SK-N-SH (cell line): ENCODE measurements at regions not wholly inside any gene's neighbourhood (a gene's known extent, or its start where the extent isn't known, plus 50 kb on each side); places are given as distances from the start of the nearest gene placed in this dataset.

Experiments
- CTCF ChIA-PET: fragments of 300-600, 350-600 bp; formaldehyde crosslinking; extraction: SDS; loops from one replicate; lab custom pipeline; 2021; lab: Yijun Ruan, JAX
- POLR2A ChIA-PET: fragments of 350-600 bp; sonication (Branson Sonifier 250); formaldehyde crosslinking; extraction: SDS; loops from one replicate; lab custom pipeline; 2020; ENCODE audit warnings: antibody characterized with exemption, inconsistent platforms; lab: Yijun Ruan, JAX
- DNase-seq: peaks from one replicate; pipeline ENCODE4 v3.0.0; 2012
- H2AFZ ChIP-seq: fragments of 200-600 bp; sonication (generic); 2 replicates; pipeline ENCODE4 v1.8.1; 2016; ENCODE audit warnings: antibody characterized with exemption, mild to moderate bottlenecking, low read depth
- H3F3A ChIP-seq: fragments of 200-600 bp; sonication (generic); replicated peaks from 2 replicates; pipeline ENCODE3; 2016; ENCODE audit warnings: antibody characterized with exemption, mild to moderate bottlenecking; ENCODE audit not compliant: insufficient read depth
- H3K27ac ChIP-seq, 2 experiments: fragments of 200-500 bp in 1 of 2; fragments of 200-600 bp in 1 of 2; sonication (Bioruptor generic) in 1 of 2; sonication (generic), shearing (Covaris generic) in 1 of 2; 2 replicates each; pipeline versions ENCODE4 v1.5.1 to v1.6.1; 2014 to 2016; ENCODE audit warnings: low read depth in 2 of 2, inconsistent platforms in 1 of 2, low read length in 1 of 2, mild to moderate bottlenecking in 1 of 2, mixed read lengths in 1 of 2
- H3K27me3 ChIP-seq: fragments of 200-600 bp; sonication (generic), shearing (Covaris generic); 2 replicates; pipeline ENCODE4 v1.6.1; 2016; ENCODE audit warnings: mixed run types; ENCODE audit not compliant: insufficient read depth
- H3K36me3 ChIP-seq, 2 experiments: fragments of 200-500 bp in 1 of 2; fragments of 200-600 bp in 1 of 2; sonication (Bioruptor generic) in 1 of 2; sonication (generic) in 1 of 2; replicated peaks in 1 of 2; 2 replicates each; pipeline versions ENCODE3 to v1.5.1; 2014 to 2016; ENCODE audit warnings: low read length in 1 of 2, mild to moderate bottlenecking in 1 of 2; ENCODE audit not compliant: insufficient read depth in 2 of 2, control insufficient read depth in 1 of 2
- H3K4me1 ChIP-seq, 2 experiments: fragments of 200-500 bp in 1 of 2; fragments of 200-600 bp in 1 of 2; sonication (Bioruptor generic) in 1 of 2; sonication (generic), shearing (Covaris generic) in 1 of 2; 2 replicates each; pipeline versions ENCODE4 v1.5.1 to v1.6.1; 2014 to 2016; ENCODE audit warnings: low read depth in 1 of 2, low read length in 1 of 2, mixed run types in 1 of 2; ENCODE audit not compliant: insufficient read depth in 2 of 2, control insufficient read depth in 1 of 2
- H3K4me2 ChIP-seq: fragments of 200-600 bp; sonication (generic), shearing (Covaris generic); 2 replicates; pipeline ENCODE4 v1.6.1; 2017; ENCODE audit warnings: mixed run types
- H3K4me3 ChIP-seq, 2 experiments: fragments of 200-500 bp in 1 of 2; fragments of 200-600 bp in 1 of 2; sonication (Bioruptor generic) in 1 of 2; sonication (generic), shearing (Covaris generic) in 1 of 2; 2 replicates each; pipeline versions ENCODE4 v1.5.1 to v1.8.1; 2014 to 2016; ENCODE audit warnings: low read depth in 2 of 2, inconsistent platforms in 1 of 2, low read length in 1 of 2, mild to moderate bottlenecking in 1 of 2, mixed read lengths in 1 of 2, moderate library complexity in 1 of 2
- H3K79me2 ChIP-seq: fragments of 200-600 bp; sonication (generic); 2 replicates; pipeline ENCODE4 v1.8.1; 2017; ENCODE audit warnings: mild to moderate bottlenecking; ENCODE audit not compliant: insufficient read depth
- H3K9ac ChIP-seq: fragments of 200-600 bp; sonication (generic); 2 replicates; pipeline ENCODE4 v1.6.1; 2017; ENCODE audit warnings: mixed run types
- H3K9me2 ChIP-seq: fragments of 200-600 bp; sonication (generic); 2 replicates; pipeline ENCODE4 v1.6.1; 2017; ENCODE audit warnings: mixed run types
- H3K9me3 ChIP-seq: fragments of 200-600 bp; sonication (generic); 2 replicates; pipeline ENCODE4 v1.6.1; 2017; ENCODE audit warnings: mixed run types, mild to moderate bottlenecking, moderate library complexity
- H4K20me1 ChIP-seq: fragments of 200-600 bp; sonication (generic); 2 replicates; pipeline ENCODE4 v1.6.1; 2017; ENCODE audit warnings: mild to moderate bottlenecking, mixed run types; ENCODE audit not compliant: insufficient read depth
- CHD2 ChIP-seq: fragments of 150-350 bp; IDR thresholded peaks from 2 replicates; pipeline ENCODE4 v1.6.1; 2018; ENCODE audit warnings: low read length; ENCODE audit not compliant: partially characterized antibody
- CTCF ChIP-seq: fragments of 200-600 bp; sonication (generic); IDR thresholded peaks from 2 replicates; pipeline ENCODE4 v1.6.1; 2017; ENCODE audit warnings: antibody characterized with exemption, mild to moderate bottlenecking, moderate library complexity
- EP300 ChIP-seq, 2 experiments: IDR thresholded peaks; 2 replicates each; pipeline versions ENCODE4 v1.4.0 to v1.6.1; 2012; ENCODE audit warnings: borderline replicate concordance in 1 of 2, low read depth in 1 of 2, low read length in 1 of 2
- FOSL2 ChIP-seq: IDR thresholded peaks from 2 replicates; pipeline ENCODE4 v1.4.0; 2012; ENCODE audit warnings: low read depth, mild to moderate bottlenecking, moderate library complexity, borderline replicate concordance
- FOXJ3 ChIP-seq: sonication (generic); formaldehyde crosslinking; IDR thresholded peaks from 2 replicates; pipeline ENCODE4 v1.5.1; 2020; ENCODE audit warnings: mild to moderate bottlenecking, missing genetic modification reagents
- FOXM1 ChIP-seq: IDR thresholded peaks from 2 replicates; pipeline ENCODE4 v1.4.0; 2012; ENCODE audit warnings: low read depth, mild to moderate bottlenecking
- GATA2 ChIP-seq: sonication (generic); formaldehyde crosslinking; IDR thresholded peaks from 2 replicates; pipeline ENCODE4 v1.5.0; 2020; ENCODE audit warnings: mild to moderate bottlenecking, missing genetic modification reagents
- IRF3 ChIP-seq: fragments of 150-350 bp; IDR thresholded peaks from 2 replicates; pipeline ENCODE4 v1.6.1; 2016; ENCODE audit warnings: mild to moderate bottlenecking, low read depth, low read length
- MEF2A ChIP-seq: IDR thresholded peaks from 2 replicates; pipeline ENCODE4 v1.4.0; 2012; ENCODE audit warnings: low read depth, borderline replicate concordance
- MXI1 ChIP-seq: IDR thresholded peaks from 2 replicates; pipeline ENCODE4 v1.6.1; 2012; ENCODE audit warnings: mild to moderate bottlenecking, low read depth, low read length, improper control_type of control experiment
- NRF1 ChIP-seq: IDR thresholded peaks from 2 replicates; pipeline ENCODE4 v1.6.1; 2012; ENCODE audit warnings: low read depth, mild to moderate bottlenecking, low read length
- POLR2AphosphoS5 ChIP-seq: IDR thresholded peaks from 2 replicates; pipeline ENCODE4 v1.6.1; 2012; ENCODE audit warnings: low read depth, low read length
- RAD21 ChIP-seq: IDR thresholded peaks from 2 replicates; pipeline ENCODE4 v1.6.1; 2012; ENCODE audit warnings: mild to moderate bottlenecking, low read length
- RCOR1 ChIP-seq: fragments of 150-350 bp; IDR thresholded peaks from 2 replicates; pipeline ENCODE4 v1.6.1; 2017; ENCODE audit warnings: antibody characterized with exemption, low read length
- TEAD4 ChIP-seq: IDR thresholded peaks from 2 replicates; pipeline ENCODE4 v1.4.0; 2012; ENCODE audit warnings: mild to moderate bottlenecking, borderline replicate concordance; ENCODE audit not compliant: insufficient read depth
- ZBTB33 ChIP-seq: IDR thresholded peaks from 2 replicates; pipeline ENCODE4 v1.4.0; 2012; ENCODE audit warnings: low read depth, borderline replicate concordance
- WGBS: methylation state at CpG from one replicate; pipeline ENCODE4 v1.1.6; 2017; ENCODE audit warnings: low lambda C conversion rate; 5-methylcytosine and 5-hydroxymethylcytosine counted together

GRCh38 chr2:234199996-234200395 is 149.5 kb downstream of the SPP2 start:
- no peak overlapping the region for H3K27ac ChIP-seq
- H3K36me3 ChIP-seq = no peaks in the 10 kb centered on the region
- no peaks in the 10 kb centered on the region for H3K79me2 ChIP-seq
- peaks cover 27% of the 10 kb centered on the region for H3F3A ChIP-seq
- ChIA-PET CTCF (interaction anchor here (1.1 to 1.9 kb wide), 2 partner anchors 11 to 19 kb away, joined by 3 to 4 read pairs; no protein-coding TSS in a partner anchor), POLR2A (no interaction called here)
- H3K9ac ChIP-seq = no peak overlapping the region
- WGBS = 77% methylated on average over 3 of the region's 3 CpGs
- H3K9me2 ChIP-seq = no peaks in the 10 kb centered on the region
- no peak for TF ChIP-seq POLR2AphosphoS5
- no peak for TF ChIP-seq FOSL2
- TF ChIP-seq MEF2A = no peak
- no peak for TF ChIP-seq RCOR1
- TF ChIP-seq CTCF = no peak
- TF ChIP-seq FOXJ3 = no peak
- no peak for TF ChIP-seq TEAD4
- TF ChIP-seq ZBTB33 = no peak
- no peak for TF ChIP-seq MXI1
- no peak for TF ChIP-seq CHD2
- no peak for TF ChIP-seq GATA2
- no peak for TF ChIP-seq FOXM1
- TF ChIP-seq IRF3 = no peak
- no peak for TF ChIP-seq NRF1
- no peak for TF ChIP-seq EP300 (IDR thresholded peaks at IDR 0.05; ENCODE audit: borderline replicate concordance in 1 of 2, low read depth in 1 of 2, low read length in 1 of 2)
- TF ChIP-seq RAD21 = no peak
- no peaks in the 10 kb centered on the region for H4K20me1 ChIP-seq
- H3K27me3 ChIP-seq = no peaks in the 10 kb centered on the region
- no peak overlapping the region for H2AFZ ChIP-seq
- peaks cover 0 to 8% of the 10 kb centered on the region in 2 experiments; a peak in 2 of 4 replicates for H3K4me1 ChIP-seq
- no peak overlapping the region for H3K4me3 ChIP-seq
- H3K4me2 ChIP-seq = no peak overlapping the region
- DNase-seq = no peak
- no peaks in the 10 kb centered on the region for H3K9me3 ChIP-seq
